IMR-90 (cell line): ENCODE measurements at regions not wholly inside any gene's neighbourhood (a gene's known extent, or its start where the extent isn't known, plus 50 kb on each side); places are given as distances from the start of the nearest gene placed in this dataset.

Experiments
- ATAC-seq: fragments of 200-7000 bp; cut with Tn5 transposase; 2 replicates; pipeline ENCODE4 v1.9.1; 2020; ENCODE audit warnings: low read depth, mild to moderate bottlenecking, moderate library complexity
- BruUV-seq: library from RNA; stranded (reverse); fragments of 400-500 nt; replicated peaks from 2 replicates; lab custom pipeline; 2021; lab: Mats Ljungman, UMichigan
- CTCF ChIA-PET: fragments of 300-600 bp; formaldehyde crosslinking; extraction: SDS; loops from one replicate; lab custom pipeline; 2021; ENCODE audit warnings: antibody characterized with exemption; lab: Yijun Ruan, JAX
- POLR2A ChIA-PET: fragments of 300-600 bp; sonication (Branson Sonifier 250); formaldehyde crosslinking; loops from one replicate; lab custom pipeline; 2022; ENCODE audit warnings: antibody characterized with exemption; ENCODE audit not compliant: unreplicated experiment; lab: Charles Lee
- DNase-seq: peaks from one replicate; pipeline ENCODE4 v3.0.0; 2013
- H2AFZ ChIP-seq: replicated peaks from 2 replicates; pipeline ENCODE3; 2013; ENCODE audit warnings: low read length, mild to moderate bottlenecking; ENCODE audit not compliant: poor library complexity
- H2AK5ac ChIP-seq: 2 replicates; pipeline ENCODE4 v1.6.1; 2013; ENCODE audit warnings: low read depth, low read length, inconsistent platforms
- H2AK9ac ChIP-seq: replicated peaks from 2 replicates; pipeline ENCODE3; 2013; ENCODE audit warnings: mild to moderate bottlenecking, low read depth, low read length, moderate library complexity; ENCODE audit not compliant: poor library complexity
- H2BK120ac ChIP-seq: 2 replicates; pipeline ENCODE4 v1.6.1; 2013; ENCODE audit warnings: low read depth, low read length, inconsistent platforms
- H2BK15ac ChIP-seq: 3 replicates; pipeline ENCODE4 v1.6.1; 2013; ENCODE audit warnings: low read depth, low read length, inconsistent platforms
- H2BK20ac ChIP-seq: 2 replicates; pipeline ENCODE4 v1.6.1; 2013; ENCODE audit warnings: low read depth, mild to moderate bottlenecking, inconsistent platforms, low read length, moderate library complexity
- H2BK5ac ChIP-seq: 2 replicates; pipeline ENCODE4 v1.6.1; 2013; ENCODE audit warnings: mild to moderate bottlenecking, low read depth, low read length, inconsistent platforms; ENCODE audit not compliant: poor library complexity, severe bottlenecking
- H3K14ac ChIP-seq: replicated peaks from 2 replicates; pipeline ENCODE4 v1.6.1; 2013; ENCODE audit warnings: low read depth, low read length, inconsistent platforms
- H3K18ac ChIP-seq: 2 replicates; pipeline ENCODE4 v1.6.1; 2013; ENCODE audit warnings: low read depth, low read length, control low read depth
- H3K23ac ChIP-seq: 2 replicates; pipeline ENCODE4 v1.6.1; 2013; ENCODE audit warnings: low read depth, low read length, inconsistent platforms
- H3K27ac ChIP-seq: 2 replicates; pipeline ENCODE4 v1.5.1; 2013; ENCODE audit warnings: mild to moderate bottlenecking, control low read depth, low read length; ENCODE audit not compliant: insufficient read depth
- H3K27me3 ChIP-seq: 2 replicates; pipeline ENCODE4 v1.6.1; 2013; ENCODE audit warnings: low read length; ENCODE audit not compliant: control insufficient read depth, insufficient read depth
- H3K36me3 ChIP-seq: 2 replicates; pipeline ENCODE4 v1.6.1; 2013; ENCODE audit warnings: low read length, mixed read lengths; ENCODE audit not compliant: control insufficient read depth, insufficient read depth
- H3K4ac ChIP-seq: 2 replicates; pipeline ENCODE4 v1.6.1; 2013; ENCODE audit warnings: low read depth, low read length, inconsistent platforms
- H3K4me1 ChIP-seq: 2 replicates; pipeline ENCODE4 v1.6.1; 2013; ENCODE audit warnings: low read length, mixed read lengths; ENCODE audit not compliant: control insufficient read depth, insufficient read depth
- H3K4me2 ChIP-seq: 2 replicates; pipeline ENCODE4 v1.6.1; 2013; ENCODE audit warnings: low read depth, mild to moderate bottlenecking, control low read depth, low read length, moderate library complexity
- H3K4me3 ChIP-seq: 2 replicates; pipeline ENCODE4 v1.5.1; 2013; ENCODE audit warnings: low read depth, mild to moderate bottlenecking, control low read depth, low read length, moderate library complexity; ENCODE audit not compliant: insufficient read depth
- H3K56ac ChIP-seq: 2 replicates; pipeline ENCODE4 v1.6.1; 2013; ENCODE audit warnings: low read length, inconsistent platforms; ENCODE audit not compliant: insufficient read depth; ENCODE audit errors: extremely low read depth
- H3K79me1 ChIP-seq, 2 experiments: 2 replicates each; pipeline ENCODE4 v1.6.1; 2013; ENCODE audit warnings: low read length in 2 of 2, inconsistent platforms in 1 of 2, low read depth in 1 of 2
- H3K9ac ChIP-seq: 2 replicates; pipeline ENCODE4 v1.6.1; 2013; ENCODE audit warnings: low read depth, low read length, control low read depth
- H3K9me1 ChIP-seq: 2 replicates; pipeline ENCODE4 v1.6.1; 2013; ENCODE audit warnings: low read length, inconsistent platforms; ENCODE audit not compliant: insufficient read depth
- H3K9me3 ChIP-seq: 2 replicates; pipeline ENCODE4 v1.6.1; 2013; ENCODE audit warnings: low read length; ENCODE audit not compliant: control insufficient read depth, insufficient read depth
- H4K20me1 ChIP-seq: 2 replicates; pipeline ENCODE4 v1.6.1; 2013; ENCODE audit warnings: low read length, inconsistent platforms; ENCODE audit not compliant: insufficient read depth
- H4K5ac ChIP-seq: 2 replicates; pipeline ENCODE4 v1.6.1; 2013; ENCODE audit warnings: mild to moderate bottlenecking, low read depth, low read length, control low read depth
- H4K8ac ChIP-seq, 2 experiments: 2 replicates each; pipeline ENCODE4 v1.6.1; 2013; ENCODE audit warnings: low read depth in 2 of 2, low read length in 2 of 2, control low read depth in 1 of 2, inconsistent platforms in 1 of 2
- H4K91ac ChIP-seq: 2 replicates; pipeline ENCODE4 v1.6.1; 2013; ENCODE audit warnings: low read depth, low read length, inconsistent platforms; ENCODE audit not compliant: insufficient read depth
- MAFK ChIP-seq: IDR thresholded peaks from 2 replicates; pipeline ENCODE4 v1.6.1; 2012; ENCODE audit warnings: low read depth, low read length, improper control_type of control experiment
- RFX5 ChIP-seq: IDR thresholded peaks from 2 replicates; pipeline ENCODE4 v1.8.0; 2012; ENCODE audit warnings: low read depth, mild to moderate bottlenecking, low read length, moderate library complexity
- WGBS, 2 experiments: methylation state at CpG; one replicate each; pipeline versions ENCODE4 v1.1.5 to v1.1.7; 2013; ENCODE audit warnings: missing lambda C conversion rate in 2 of 2; ENCODE audit not compliant: insufficient read length in 1 of 2; ENCODE audit errors: extremely low coverage in 2 of 2; 5-methylcytosine and 5-hydroxymethylcytosine counted together
- dilution Hi-C: fragments of 300-500 bp; cut with HindIII; formaldehyde crosslinking; loops from one replicate; pipeline ENCODE4 v1.14.3; 2018; ENCODE audit warnings: low sequenced_read_pairs; ENCODE audit not compliant: unreplicated experiment
- in situ Hi-C: fragments of 300-500 bp; cut with MboI; formaldehyde crosslinking; loops from 3 replicates; pipeline ENCODE4 v1.14.3; 2019; ENCODE audit warnings: low sequenced_read_pairs, inconsistent platforms, mixed read lengths
- intact Hi-C: fragments of 100-400 bp; cut with micrococcal nuclease; formaldehyde crosslinking; loops from 2 replicates; pipeline ENCODE4 v1.10.0; 2022

- Histone ChIP-seq H3K18ac (no peak overlapping the region), H2BK15ac (no peak overlapping the region), H3K9ac (no peak overlapping the region), H2AK5ac (no peak overlapping the region), H2AK9ac (no peak overlapping the region), H3K9me1 (no peaks in the 10 kb centered on the region), H2AFZ (no peak overlapping the region), H3K79me1 (no peaks in the 10 kb centered on the region), H3K4me3 (no peak overlapping the region), H4K8ac (no peak overlapping the region), H3K14ac (no peak overlapping the region), H2BK120ac (no peak overlapping the region), H3K56ac (no peak overlapping the region), H2BK20ac (no peak overlapping the region), H2BK5ac (no peak overlapping the region), H3K27me3 (no peaks in the 10 kb centered on the region), H4K20me1 (no peaks in the 10 kb centered on the region), H3K4ac (no peak overlapping the region), H4K5ac (no peak overlapping the region), H3K4me2 (no peak overlapping the region), H4K91ac (no peak overlapping the region), H3K27ac (no peak overlapping the region), H3K4me1 (no peaks in the 10 kb centered on the region), H3K9me3 (no peaks in the 10 kb centered on the region), H3K23ac (no peak overlapping the region), H3K36me3 (no peaks in the 10 kb centered on the region)
- POLR2A ChIA-PET = no interaction called here
- CTCF ChIA-PET = interaction anchor here (0.6 to 0.8 kb wide), 7 partner anchors 13 to 1356 kb away, joined by 3 to 8 read pairs (median 3); no protein-coding TSS in a partner anchor
- intact Hi-C loops (no loop called here), in situ Hi-C loops (no loop called here), dilution Hi-C loops (no loop called here)
- BruUV-seq = no TSS peak
- TF ChIP-seq MAFK (peak; percentile 47), RFX5 (no peak)
- DNase-seq (no peak), ATAC-seq (no peak)
- no CpG with 5 or more reads among the region's 5 CpGs for WGBS, 2 experiments
These were observed 88.3 kb downstream of the RSL24D1 start for GRCh38 chr15:55108448-55108847.
